ENCODE measurements at regions not wholly inside any gene's neighbourhood (a gene's known extent, or its start where the extent isn't known, plus 50 kb on each side); places are given as distances from the start of the nearest gene placed in this dataset.

DNA sequence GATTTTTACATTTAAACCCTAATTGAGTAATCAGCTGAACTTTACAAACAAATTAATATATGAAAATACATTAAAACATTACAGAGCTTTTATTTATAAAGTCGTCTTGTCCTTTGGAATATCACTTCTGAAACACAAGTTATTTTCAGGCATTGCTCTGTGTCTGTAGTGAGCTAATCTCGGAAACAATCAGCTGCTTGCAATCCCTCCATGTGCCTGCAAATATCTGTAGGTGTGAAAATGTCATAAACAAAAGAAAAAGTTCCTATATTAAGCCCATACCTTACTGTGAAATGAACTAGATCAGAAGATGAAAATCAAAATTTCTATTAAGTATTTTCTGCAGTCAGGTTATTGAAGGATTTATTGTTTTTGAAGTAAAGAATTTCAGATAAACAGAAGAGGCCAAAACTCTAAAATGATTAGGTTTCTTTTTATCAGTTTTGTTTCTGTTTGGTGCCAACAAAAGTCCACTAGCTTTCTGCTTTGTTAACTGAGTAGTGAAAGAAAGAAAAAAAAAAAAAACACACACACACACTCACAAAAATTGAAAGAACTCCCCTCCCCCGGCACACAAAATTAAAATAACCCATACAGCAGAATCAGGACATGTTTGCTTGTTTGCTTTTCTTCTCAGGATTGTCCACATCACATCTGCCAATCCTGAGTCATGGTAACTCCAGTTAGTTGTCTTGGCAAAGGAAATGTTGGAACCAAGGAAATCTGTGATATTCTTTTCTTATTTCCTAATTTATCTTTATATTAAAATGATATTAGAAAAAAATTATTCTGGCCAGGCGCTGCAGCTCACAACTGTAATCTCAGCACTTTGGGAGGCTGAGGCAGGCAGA, 627.0 kb upstream of the SLC39A10 start:
- TF ChIP-seq, protein P1, sequence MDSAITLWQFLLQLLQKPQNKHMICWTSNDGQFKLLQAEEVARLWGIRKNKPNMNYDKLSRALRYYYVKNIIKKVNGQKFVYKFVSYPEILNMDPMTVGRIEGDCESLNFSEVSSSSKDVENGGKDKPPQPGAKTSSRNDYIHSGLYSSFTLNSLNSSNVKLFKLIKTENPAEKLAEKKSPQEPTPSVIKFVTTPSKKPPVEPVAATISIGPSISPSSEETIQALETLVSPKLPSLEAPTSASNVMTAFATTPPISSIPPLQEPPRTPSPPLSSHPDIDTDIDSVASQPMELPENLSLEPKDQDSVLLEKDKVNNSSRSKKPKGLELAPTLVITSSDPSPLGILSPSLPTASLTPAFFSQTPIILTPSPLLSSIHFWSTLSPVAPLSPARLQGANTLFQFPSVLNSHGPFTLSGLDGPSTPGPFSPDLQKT (IDR thresholded peaks at IDR 0.05; ENCODE audit: borderline replicate concordance, low read depth, low read length): no peak
- no peak for TF ChIP-seq ZNF530 (tag by site-specific recombination; IDR thresholded peaks at IDR 0.05; ENCODE audit: low read depth)
- TF ChIP-seq, protein P2, sequence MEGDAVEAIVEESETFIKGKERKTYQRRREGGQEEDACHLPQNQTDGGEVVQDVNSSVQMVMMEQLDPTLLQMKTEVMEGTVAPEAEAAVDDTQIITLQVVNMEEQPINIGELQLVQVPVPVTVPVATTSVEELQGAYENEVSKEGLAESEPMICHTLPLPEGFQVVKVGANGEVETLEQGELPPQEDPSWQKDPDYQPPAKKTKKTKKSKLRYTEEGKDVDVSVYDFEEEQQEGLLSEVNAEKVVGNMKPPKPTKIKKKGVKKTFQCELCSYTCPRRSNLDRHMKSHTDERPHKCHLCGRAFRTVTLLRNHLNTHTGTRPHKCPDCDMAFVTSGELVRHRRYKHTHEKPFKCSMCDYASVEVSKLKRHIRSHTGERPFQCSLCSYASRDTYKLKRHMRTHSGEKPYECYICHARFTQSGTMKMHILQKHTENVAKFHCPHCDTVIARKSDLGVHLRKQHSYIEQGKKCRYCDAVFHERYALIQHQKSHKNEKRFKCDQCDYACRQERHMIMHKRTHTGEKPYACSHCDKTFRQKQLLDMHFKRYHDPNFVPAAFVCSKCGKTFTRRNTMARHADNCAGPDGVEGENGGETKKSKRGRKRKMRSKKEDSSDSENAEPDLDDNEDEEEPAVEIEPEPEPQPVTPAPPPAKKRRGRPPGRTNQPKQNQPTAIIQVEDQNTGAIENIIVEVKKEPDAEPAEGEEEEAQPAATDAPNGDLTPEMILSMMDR (tag by site-specific recombination; IDR thresholded peaks at IDR 0.05): no peak
- no peak for TF ChIP-seq ZNF138 (tag by site-specific recombination; IDR thresholded peaks at IDR 0.05; ENCODE audit: borderline replicate concordance)
- TF ChIP-seq YY1 (tag by site-specific recombination; IDR thresholded peaks at IDR 0.05): no peak
- TF ChIP-seq ZNF155 (tag by site-specific recombination; IDR thresholded peaks at IDR 0.05): no peak
